ENCODE measurements at regions not wholly inside any gene's neighbourhood (a gene's known extent, or its start where the extent isn't known, plus 50 kb on each side); places are given as distances from the start of the nearest gene placed in this dataset.

GRCh38 chr9:18127499-18127875, 346.5 kb upstream of the ADAMTSL1 start:
- Histone ChIP-seq H3K36me3 (ENCODE audit: control insufficient read depth in 2 of 2, insufficient read depth in 2 of 2, low read length in 2 of 2) (no peaks in the 10 kb centered on the region), H3K27me3 (ENCODE audit: control insufficient read depth in 2 of 2, insufficient read depth in 2 of 2, low read length in 2 of 2) (no peaks in the 10 kb centered on the region), H3K4me1 (ENCODE audit: control insufficient read depth in 2 of 2, insufficient read depth in 2 of 2, low read length in 2 of 2) (no peaks in the 10 kb centered on the region), H3K9ac (ENCODE audit: low read depth in 1 of 2, low read length in 2 of 2) (no peak overlapping the region), H3K27ac (ENCODE audit: low read depth in 2 of 2, low read length in 2 of 2) (no peak overlapping the region), H3K9me3 (ENCODE audit: control insufficient read depth in 2 of 2, low read length in 2 of 2) (no peaks in the 10 kb centered on the region), H3K4me3 (ENCODE audit: low read length in 2 of 2) (no peak overlapping the region)

- Histone ChIP-seq H3K4me3 (ENCODE audit: low read length in 2 of 2) (no peak overlapping the region), H3K36me3 (ENCODE audit: control insufficient read depth in 2 of 2, insufficient read depth in 2 of 2, low read length in 2 of 2) (no peaks in the 10 kb centered on the region), H3K9ac (ENCODE audit: low read depth in 1 of 2, low read length in 2 of 2) (no peak overlapping the region), H3K4me1 (ENCODE audit: control insufficient read depth in 2 of 2, insufficient read depth in 2 of 2, low read length in 2 of 2) (no peaks in the 10 kb centered on the region), H3K27me3 (ENCODE audit: control insufficient read depth in 2 of 2, insufficient read depth in 2 of 2, low read length in 2 of 2) (no peaks in the 10 kb centered on the region), H3K9me3 (ENCODE audit: control insufficient read depth in 2 of 2, low read length in 2 of 2) (no peaks in the 10 kb centered on the region), H3K27ac (ENCODE audit: low read depth in 2 of 2, low read length in 2 of 2) (no peak overlapping the region)
Observed at GRCh38 chr9:18129809-18130334, 344.1 kb upstream of the ADAMTSL1 start.

DNA sequence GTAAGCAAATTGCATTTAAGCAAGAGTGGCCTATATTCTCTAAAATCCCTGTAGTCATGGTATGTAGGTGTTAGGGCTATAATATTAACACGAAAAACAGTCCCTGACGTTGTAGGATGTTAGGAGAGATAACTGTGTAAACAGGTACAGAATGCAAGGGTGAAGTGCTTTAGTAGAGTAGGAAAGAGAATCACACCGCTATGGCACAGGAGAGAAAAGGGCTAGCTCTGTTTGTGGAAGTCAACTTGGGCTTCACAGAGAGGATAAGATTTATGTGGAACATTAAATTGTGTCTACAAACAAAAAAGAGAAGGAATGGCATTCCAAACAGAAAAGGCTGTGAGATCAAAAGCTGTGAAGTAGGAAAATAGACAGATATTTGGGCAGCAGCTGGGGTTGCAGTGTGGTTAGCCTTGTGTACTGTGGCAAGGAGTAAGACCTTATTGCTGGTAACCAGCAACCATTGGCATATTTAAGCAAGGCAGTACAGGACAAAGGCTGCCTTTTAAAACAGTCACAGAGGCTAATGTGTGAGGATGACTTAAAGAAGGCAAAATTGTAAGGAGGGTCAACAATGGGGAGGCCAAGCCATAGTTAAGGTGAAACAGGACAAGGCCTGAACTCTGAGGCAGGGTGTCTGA, 337.5 kb upstream of the ADAMTSL1 start:
- no peaks in the 10 kb centered on the region for H3K27me3 ChIP-seq (ENCODE audit: control insufficient read depth in 2 of 2, insufficient read depth in 2 of 2, low read length in 2 of 2)
- H3K4me3 ChIP-seq (ENCODE audit: low read length in 2 of 2): no peak overlapping the region
- no peak overlapping the region for H3K27ac ChIP-seq (ENCODE audit: low read depth in 2 of 2, low read length in 2 of 2)
- H3K9ac ChIP-seq (ENCODE audit: low read depth in 1 of 2, low read length in 2 of 2): no peak overlapping the region
- H3K9me3 ChIP-seq (ENCODE audit: control insufficient read depth in 2 of 2, low read length in 2 of 2): no peaks in the 10 kb centered on the region
- no peaks in the 10 kb centered on the region for H3K4me1 ChIP-seq (ENCODE audit: control insufficient read depth in 2 of 2, insufficient read depth in 2 of 2, low read length in 2 of 2)
- no peaks in the 10 kb centered on the region for H3K36me3 ChIP-seq (ENCODE audit: control insufficient read depth in 2 of 2, insufficient read depth in 2 of 2, low read length in 2 of 2)

- H3K27ac ChIP-seq (ENCODE audit: low read depth in 2 of 2, low read length in 2 of 2): no peak overlapping the region
- no peaks in the 10 kb centered on the region for H3K27me3 ChIP-seq (ENCODE audit: control insufficient read depth in 2 of 2, insufficient read depth in 2 of 2, low read length in 2 of 2)
- H3K36me3 ChIP-seq (ENCODE audit: control insufficient read depth in 2 of 2, insufficient read depth in 2 of 2, low read length in 2 of 2): no peaks in the 10 kb centered on the region
- H3K9me3 ChIP-seq (ENCODE audit: control insufficient read depth in 2 of 2, low read length in 2 of 2): no peaks in the 10 kb centered on the region
- H3K9ac ChIP-seq (ENCODE audit: low read depth in 1 of 2, low read length in 2 of 2): no peak overlapping the region
- no peaks in the 10 kb centered on the region for H3K4me1 ChIP-seq (ENCODE audit: control insufficient read depth in 2 of 2, insufficient read depth in 2 of 2, low read length in 2 of 2)
- no peak overlapping the region for H3K4me3 ChIP-seq (ENCODE audit: low read length in 2 of 2)
Observed at GRCh38 chr9:18137815-18138214, 336.1 kb upstream of the ADAMTSL1 start.

DNA sequence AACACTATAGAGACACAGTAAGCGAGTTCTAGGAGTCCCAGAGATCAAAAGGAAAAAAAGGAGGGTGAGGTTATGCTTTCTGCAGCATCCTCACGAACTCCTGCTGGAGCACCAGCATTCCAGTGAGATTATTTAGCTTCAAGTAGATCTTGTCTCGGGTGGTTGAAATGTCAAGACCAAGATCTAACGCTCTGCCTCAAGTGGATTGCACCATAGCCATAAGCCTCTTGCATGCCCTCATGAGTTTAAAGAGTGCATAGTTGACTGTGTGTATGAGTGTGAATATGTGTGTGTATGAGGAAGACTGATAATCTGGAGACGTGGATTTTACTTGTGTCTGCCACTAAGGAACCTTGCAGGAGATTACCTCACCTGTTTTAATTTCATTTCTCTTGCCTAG, 335.3 kb upstream of the ADAMTSL1 start:
- H3K4me1 ChIP-seq (ENCODE audit: control insufficient read depth in 2 of 2, insufficient read depth in 2 of 2, low read length in 2 of 2): no peaks in the 10 kb centered on the region

DNA sequence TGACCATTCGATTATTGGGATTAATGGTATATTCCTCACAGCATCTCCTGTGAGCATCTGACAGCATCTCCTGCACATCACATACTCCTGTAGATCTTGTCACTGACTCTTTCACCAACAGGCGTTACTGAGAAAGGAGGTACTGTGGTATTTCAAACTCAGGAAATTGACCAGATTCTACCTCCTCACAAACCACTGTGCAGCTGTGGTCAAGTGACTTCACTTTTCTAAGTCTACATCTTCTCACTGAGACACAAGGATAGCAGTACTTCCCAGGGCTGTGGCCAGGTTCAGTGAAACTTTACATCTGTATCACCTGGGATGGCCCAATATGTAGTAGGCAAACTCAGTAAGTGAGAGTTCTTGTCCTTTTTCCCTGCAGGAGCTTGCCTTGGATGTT, 332.3 kb upstream of the ADAMTSL1 start:
- no peaks in the 10 kb centered on the region for H3K36me3 ChIP-seq (ENCODE audit: control insufficient read depth in 2 of 2, insufficient read depth in 2 of 2, low read length in 2 of 2)
- H3K27me3 ChIP-seq (ENCODE audit: control insufficient read depth in 2 of 2, insufficient read depth in 2 of 2, low read length in 2 of 2): no peaks in the 10 kb centered on the region
- no peaks in the 10 kb centered on the region for H3K9me3 ChIP-seq (ENCODE audit: control insufficient read depth in 2 of 2, low read length in 2 of 2)
- no peak overlapping the region for H3K27ac ChIP-seq (ENCODE audit: low read depth in 2 of 2, low read length in 2 of 2)
- H3K4me3 ChIP-seq (ENCODE audit: low read length in 2 of 2): no peak overlapping the region
- no peaks in the 10 kb centered on the region for H3K4me1 ChIP-seq (ENCODE audit: control insufficient read depth in 2 of 2, insufficient read depth in 2 of 2, low read length in 2 of 2)
- no peak overlapping the region for H3K9ac ChIP-seq (ENCODE audit: low read depth in 1 of 2, low read length in 2 of 2)

More for the DNA sequence above, 335.3 kb upstream of the ADAMTSL1 start:
- no peak overlapping the region for H3K9ac ChIP-seq (ENCODE audit: low read depth in 1 of 2, low read length in 2 of 2)
- H3K36me3 ChIP-seq (ENCODE audit: control insufficient read depth in 2 of 2, insufficient read depth in 2 of 2, low read length in 2 of 2): no peaks in the 10 kb centered on the region
- H3K4me3 ChIP-seq (ENCODE audit: low read length in 2 of 2): no peak overlapping the region
- no peaks in the 10 kb centered on the region for H3K27me3 ChIP-seq (ENCODE audit: control insufficient read depth in 2 of 2, insufficient read depth in 2 of 2, low read length in 2 of 2)
- no peaks in the 10 kb centered on the region for H3K9me3 ChIP-seq (ENCODE audit: control insufficient read depth in 2 of 2, low read length in 2 of 2)
- no peak overlapping the region for H3K27ac ChIP-seq (ENCODE audit: low read depth in 2 of 2, low read length in 2 of 2)

DNA sequence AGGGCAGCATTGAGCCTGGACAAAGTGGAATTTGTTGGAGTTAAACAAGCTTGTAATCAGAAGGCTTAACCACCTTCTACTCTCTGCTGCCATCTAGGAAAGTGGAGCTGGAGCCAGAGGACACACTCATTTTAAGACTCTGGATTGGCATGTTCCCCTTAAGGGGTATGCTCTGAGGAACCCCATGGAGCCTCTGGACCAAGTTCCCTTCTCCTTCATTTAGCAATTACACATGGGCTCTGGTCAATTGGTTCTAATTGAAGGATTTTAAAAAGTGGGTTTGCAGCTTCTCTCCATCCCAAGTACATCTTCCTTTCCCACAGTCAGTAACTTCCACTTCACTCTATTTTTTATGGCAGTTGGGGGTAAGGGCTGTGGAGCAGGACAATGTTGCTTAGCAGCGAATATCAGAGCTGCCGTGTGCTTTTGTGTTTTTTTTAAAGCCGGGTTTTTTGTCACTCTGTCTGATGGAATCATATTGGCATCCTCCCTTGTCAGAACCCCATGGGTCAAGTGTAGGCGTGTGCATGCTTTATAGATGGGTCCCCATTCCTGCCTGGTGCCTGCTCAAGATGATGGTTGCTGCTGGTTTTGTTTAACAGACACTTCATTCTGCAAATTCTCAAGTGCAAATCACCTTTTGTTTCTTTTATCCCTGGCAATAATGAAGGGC, 330.7 kb upstream of the ADAMTSL1 start:
- H3K4me1 ChIP-seq (ENCODE audit: control insufficient read depth in 2 of 2, insufficient read depth in 2 of 2, low read length in 2 of 2): no peaks in the 10 kb centered on the region
- H3K4me3 ChIP-seq (ENCODE audit: low read length in 2 of 2): no peak overlapping the region
- H3K27me3 ChIP-seq (ENCODE audit: control insufficient read depth in 2 of 2, insufficient read depth in 2 of 2, low read length in 2 of 2): no peaks in the 10 kb centered on the region

GRCh38 chr9:18146329-18146728, 327.6 kb upstream of the ADAMTSL1 start:
- H3K4me3 ChIP-seq (ENCODE audit: low read length in 2 of 2): no peak overlapping the region
- H3K27me3 ChIP-seq (ENCODE audit: control insufficient read depth in 2 of 2, insufficient read depth in 2 of 2, low read length in 2 of 2): no peaks in the 10 kb centered on the region
- no peaks in the 10 kb centered on the region for H3K36me3 ChIP-seq (ENCODE audit: control insufficient read depth in 2 of 2, insufficient read depth in 2 of 2, low read length in 2 of 2)
- H3K27ac ChIP-seq (ENCODE audit: low read depth in 2 of 2, low read length in 2 of 2): no peak overlapping the region
- no peak overlapping the region for H3K9ac ChIP-seq (ENCODE audit: low read depth in 1 of 2, low read length in 2 of 2)
- no peaks in the 10 kb centered on the region for H3K4me1 ChIP-seq (ENCODE audit: control insufficient read depth in 2 of 2, insufficient read depth in 2 of 2, low read length in 2 of 2)
- no peaks in the 10 kb centered on the region for H3K9me3 ChIP-seq (ENCODE audit: control insufficient read depth in 2 of 2, low read length in 2 of 2)

More for the DNA sequence above, 330.7 kb upstream of the ADAMTSL1 start:
- no peak overlapping the region for H3K9ac ChIP-seq (ENCODE audit: low read depth in 1 of 2, low read length in 2 of 2)
- no peak overlapping the region for H3K27ac ChIP-seq (ENCODE audit: low read depth in 2 of 2, low read length in 2 of 2)
- no peaks in the 10 kb centered on the region for H3K9me3 ChIP-seq (ENCODE audit: control insufficient read depth in 2 of 2, low read length in 2 of 2)
- H3K36me3 ChIP-seq (ENCODE audit: control insufficient read depth in 2 of 2, insufficient read depth in 2 of 2, low read length in 2 of 2): no peaks in the 10 kb centered on the region

- no peaks in the 10 kb centered on the region for H3K27me3 ChIP-seq (ENCODE audit: control insufficient read depth in 2 of 2, insufficient read depth in 2 of 2, low read length in 2 of 2)
- H3K36me3 ChIP-seq (ENCODE audit: control insufficient read depth in 2 of 2, insufficient read depth in 2 of 2, low read length in 2 of 2): no peaks in the 10 kb centered on the region
- no peak overlapping the region for H3K9ac ChIP-seq (ENCODE audit: low read depth in 1 of 2, low read length in 2 of 2)
- H3K9me3 ChIP-seq (ENCODE audit: control insufficient read depth in 2 of 2, low read length in 2 of 2): no peaks in the 10 kb centered on the region
- H3K27ac ChIP-seq (ENCODE audit: low read depth in 2 of 2, low read length in 2 of 2): no peak overlapping the region
- H3K4me1 ChIP-seq (ENCODE audit: control insufficient read depth in 2 of 2, insufficient read depth in 2 of 2, low read length in 2 of 2): no peaks in the 10 kb centered on the region
- no peak overlapping the region for H3K4me3 ChIP-seq (ENCODE audit: low read length in 2 of 2)
Observed at GRCh38 chr9:18149471-18150011, 324.4 kb upstream of the ADAMTSL1 start.

- no peaks in the 10 kb centered on the region for H3K9me3 ChIP-seq (ENCODE audit: control insufficient read depth in 2 of 2, low read length in 2 of 2)
- H3K4me3 ChIP-seq (ENCODE audit: low read length in 2 of 2): no peak overlapping the region
- no peaks in the 10 kb centered on the region for H3K27me3 ChIP-seq (ENCODE audit: control insufficient read depth in 2 of 2, insufficient read depth in 2 of 2, low read length in 2 of 2)
- no peaks in the 10 kb centered on the region for H3K36me3 ChIP-seq (ENCODE audit: control insufficient read depth in 2 of 2, insufficient read depth in 2 of 2, low read length in 2 of 2)
- no peak overlapping the region for H3K27ac ChIP-seq (ENCODE audit: low read depth in 2 of 2, low read length in 2 of 2)
- H3K9ac ChIP-seq (ENCODE audit: low read depth in 1 of 2, low read length in 2 of 2): no peak overlapping the region
- H3K4me1 ChIP-seq (ENCODE audit: control insufficient read depth in 2 of 2, insufficient read depth in 2 of 2, low read length in 2 of 2): peaks cover 0 to 11% of the 10 kb centered on the region in 2 donors
Observed at GRCh38 chr9:18154661-18155060, 319.3 kb upstream of the ADAMTSL1 start.

All from mucosa of rectum (tissue), 2 donors.